ENCODE measurements at regions not wholly inside any gene's neighbourhood (a gene's known extent, or its start where the extent isn't known, plus 50 kb on each side); places are given as distances from the start of the nearest gene placed in this dataset.

- TF ChIP-seq CTCF (IDR thresholded peaks at IDR 0.05) (no peak), POLR2A (IDR thresholded peaks at IDR 0.05) (no peak), POLR2AphosphoS5 (IDR thresholded peaks at IDR 0.05) (no peak)
Measured at GRCh38 chr7:50908628-50909290, 126.1 kb upstream of the GRB10 start.

Data from breast epithelium (tissue), 3 donors.